ENCODE measurements at regions not wholly inside any gene's neighbourhood (a gene's known extent, or its start where the extent isn't known, plus 50 kb on each side); places are given as distances from the start of the nearest gene placed in this dataset.

GRCh38 chr2:15681089-15681885 lies 89.6 kb downstream of the DDX1 start:
- Histone ChIP-seq H3K27me3 (ENCODE audit: insufficient read depth, low read depth, low read length) (no peaks in the 10 kb centered on the region), H3K79me2 (replicated peaks; ENCODE audit: insufficient read depth, low read length) (no peaks in the 10 kb centered on the region), H3K9me2 (ENCODE audit: insufficient read depth, low read length) (no peaks in the 10 kb centered on the region), H3F3A (ENCODE audit: insufficient read depth, low read length, poor library complexity, severe bottlenecking) (no peaks in the 10 kb centered on the region), H2AFZ (ENCODE audit: low read depth, low read length) (no peak overlapping the region), H4K20me1 (ENCODE audit: insufficient read depth) (no peaks in the 10 kb centered on the region), H3K9ac (ENCODE audit: low read length) (no peak overlapping the region), H3K27ac (ENCODE audit: low read length) (no peak overlapping the region), H3K9me3 (ENCODE audit: low read length) (no peaks in the 10 kb centered on the region), H3K4me2 (ENCODE audit: low read length) (no peak overlapping the region), H3K4me3 (ENCODE audit: low read length) (no peak overlapping the region), H3K36me3 (ENCODE audit: insufficient read depth, low read length) (no peaks in the 10 kb centered on the region)
- no peak for TF ChIP-seq POLR2AphosphoS5 (IDR thresholded peaks at IDR 0.05)
- TF ChIP-seq SMC3 (conservative IDR thresholded peaks at IDR 0.05; ENCODE audit: poor library complexity) = no peak
- TF ChIP-seq TAF1 (IDR thresholded peaks at IDR 0.05; ENCODE audit: low read depth) = no peak
- TF ChIP-seq EP300 (conservative IDR thresholded peaks at IDR 0.05; ENCODE audit: poor library complexity, severe bottlenecking) = no peak
- no peak for TF ChIP-seq CTCF (IDR thresholded peaks at IDR 0.05; ENCODE audit: poor library complexity, severe bottlenecking)
- TF ChIP-seq MXI1 (conservative IDR thresholded peaks at IDR 0.05; ENCODE audit: poor library complexity, severe bottlenecking) = no peak
- no peak for TF ChIP-seq RAD21 (conservative IDR thresholded peaks at IDR 0.05)
- no peak for TF ChIP-seq REST (IDR thresholded peaks at IDR 0.05; ENCODE audit: borderline replicate concordance)
- TF ChIP-seq EZH2 (IDR thresholded peaks at IDR 0.05; ENCODE audit: borderline replicate concordance, insufficient read depth, low read length, poor library complexity, severe bottlenecking) = no peak

- no peaks in the 10 kb centered on the region for H3K79me2 ChIP-seq (replicated peaks; ENCODE audit: insufficient read depth, low read length)
- no peaks in the 10 kb centered on the region for H3K27me3 ChIP-seq (ENCODE audit: insufficient read depth, low read depth, low read length)
- no peaks in the 10 kb centered on the region for H3K9me3 ChIP-seq (ENCODE audit: low read length)
- H3K9me2 ChIP-seq (ENCODE audit: insufficient read depth, low read length) = no peaks in the 10 kb centered on the region
- no peaks in the 10 kb centered on the region for H4K20me1 ChIP-seq (ENCODE audit: insufficient read depth)
- no peak overlapping the region for H3K9ac ChIP-seq (ENCODE audit: low read length)
- TF ChIP-seq POLR2AphosphoS5 (IDR thresholded peaks at IDR 0.05) (no peak), REST (IDR thresholded peaks at IDR 0.05; ENCODE audit: borderline replicate concordance) (no peak), EZH2 (IDR thresholded peaks at IDR 0.05; ENCODE audit: borderline replicate concordance, insufficient read depth, low read length, poor library complexity, severe bottlenecking) (no peak), MXI1 (conservative IDR thresholded peaks at IDR 0.05; ENCODE audit: poor library complexity, severe bottlenecking) (no peak), TAF1 (IDR thresholded peaks at IDR 0.05; ENCODE audit: low read depth) (no peak), EP300 (conservative IDR thresholded peaks at IDR 0.05; ENCODE audit: poor library complexity, severe bottlenecking) (no peak)
- H2AFZ ChIP-seq (ENCODE audit: low read depth, low read length) = no peak overlapping the region
- no peak overlapping the region for H3K27ac ChIP-seq (ENCODE audit: low read length)
- H3K4me3 ChIP-seq (ENCODE audit: low read length) = no peak overlapping the region
- no peaks in the 10 kb centered on the region for H3K36me3 ChIP-seq (ENCODE audit: insufficient read depth, low read length)
- no peaks in the 10 kb centered on the region for H3F3A ChIP-seq (ENCODE audit: insufficient read depth, low read length, poor library complexity, severe bottlenecking)
- H3K4me2 ChIP-seq (ENCODE audit: low read length) = no peak overlapping the region
Measured at GRCh38 chr2:15682354-15682753, 90.7 kb downstream of the DDX1 start.
